Trophoblast cell (in vitro differentiated cells and primary cell): ENCODE measurements at regions not wholly inside any gene's neighbourhood (a gene's known extent, or its start where the extent isn't known, plus 50 kb on each side); places are given as distances from the start of the nearest gene placed in this dataset.

ENCODE experiments used
- DNase-seq, 2 donors: peaks; one replicate each; pipeline ENCODE4 v3.0.0-alpha.2; 2016
- H2AFZ ChIP-seq: 2 replicates; pipeline ENCODE4 v1.6.1; 2013; ENCODE audit warnings: low read length, moderate library complexity, mild to moderate bottlenecking; ENCODE audit not compliant: insufficient read depth, poor library complexity
- H2AK5ac ChIP-seq: 2 replicates; pipeline ENCODE4 v1.6.1; 2013; ENCODE audit warnings: mild to moderate bottlenecking, low read length
- H2BK120ac ChIP-seq: 2 replicates; pipeline ENCODE4 v1.6.1; 2013; ENCODE audit warnings: low read length, mild to moderate bottlenecking, moderate library complexity; ENCODE audit not compliant: insufficient read depth, poor library complexity
- H2BK12ac ChIP-seq: 2 replicates; pipeline ENCODE4 v1.6.1; 2013; ENCODE audit warnings: mild to moderate bottlenecking, low read length, moderate library complexity
- H2BK5ac ChIP-seq: 2 replicates; pipeline ENCODE4 v1.6.1; 2013; ENCODE audit warnings: low read length, low read depth, moderate library complexity, mild to moderate bottlenecking; ENCODE audit not compliant: poor library complexity
- H3K14ac ChIP-seq: 2 replicates; pipeline ENCODE4 v1.6.1; 2013; ENCODE audit warnings: mild to moderate bottlenecking, low read length
- H3K18ac ChIP-seq: 2 replicates; pipeline ENCODE4 v1.6.1; 2013; ENCODE audit warnings: mild to moderate bottlenecking, low read length
- H3K23ac ChIP-seq: 2 replicates; pipeline ENCODE4 v1.6.1; 2013; ENCODE audit warnings: low read length
- H3K27ac ChIP-seq: 2 replicates; pipeline ENCODE4 v1.5.1; 2013; ENCODE audit warnings: low read depth, mild to moderate bottlenecking, inconsistent platforms, low read length, moderate library complexity
- H3K27me3 ChIP-seq: 2 replicates; pipeline ENCODE4 v1.6.1; 2013; ENCODE audit warnings: inconsistent platforms, mild to moderate bottlenecking, low read length, moderate library complexity; ENCODE audit not compliant: insufficient read depth
- H3K36me3 ChIP-seq, 2 experiments: 1 replicate in 1 of 2; 2 replicates in 1 of 2; pipeline ENCODE4 v1.6.1; 2013; ENCODE audit warnings: low read length in 2 of 2, mild to moderate bottlenecking in 2 of 2, moderate library complexity in 1 of 2; ENCODE audit not compliant: insufficient read depth in 2 of 2, control insufficient read depth in 1 of 2
- H3K4ac ChIP-seq: 2 replicates; pipeline ENCODE4 v1.6.1; 2013; ENCODE audit warnings: low read depth, mild to moderate bottlenecking, low read length, moderate library complexity
- H3K4me1 ChIP-seq, 2 experiments: 1 replicate in 1 of 2; 2 replicates in 1 of 2; pipeline ENCODE4 v1.6.1; 2013; ENCODE audit warnings: low read length in 2 of 2, mild to moderate bottlenecking in 2 of 2, moderate library complexity in 1 of 2; ENCODE audit not compliant: insufficient read depth in 2 of 2, control insufficient read depth in 1 of 2
- H3K4me2 ChIP-seq: 2 replicates; pipeline ENCODE4 v1.6.1; 2013; ENCODE audit warnings: inconsistent platforms, mild to moderate bottlenecking, low read length, moderate library complexity
- H3K4me3 ChIP-seq: 2 replicates; pipeline ENCODE4 v1.5.1; 2013; ENCODE audit warnings: mild to moderate bottlenecking, low read depth, low read length, inconsistent platforms
- H3K79me1 ChIP-seq: one replicate; pipeline ENCODE4 v1.6.1; 2013; ENCODE audit warnings: low read length
- H3K79me2 ChIP-seq: 2 replicates; pipeline ENCODE4 v1.6.1; 2013; ENCODE audit warnings: low read length, mild to moderate bottlenecking; ENCODE audit not compliant: control insufficient read depth, insufficient read depth, poor library complexity
- H3K9ac ChIP-seq: 2 replicates; pipeline ENCODE4 v1.6.1; 2013; ENCODE audit warnings: mild to moderate bottlenecking, low read length
- H3K9me3 ChIP-seq: 2 replicates; pipeline ENCODE4 v1.6.1; 2013; ENCODE audit warnings: low read depth, mild to moderate bottlenecking, control low read depth, inconsistent platforms, low read length; ENCODE audit not compliant: insufficient read depth
- H4K12ac ChIP-seq: 2 replicates; pipeline ENCODE4 v1.6.1; 2013; ENCODE audit warnings: low read depth, mild to moderate bottlenecking, low read length, moderate library complexity
- H4K8ac ChIP-seq: 2 replicates; pipeline ENCODE4 v1.6.1; 2013; ENCODE audit warnings: low read depth, mild to moderate bottlenecking, low read length, moderate library complexity
- H4K91ac ChIP-seq: one replicate; pipeline ENCODE4 v1.6.1; 2013; ENCODE audit warnings: low read depth, mild to moderate bottlenecking, low read length, moderate library complexity
- WGBS: extraction: QIAGEN DNeasy Blood & Tissue Kit; methylation state at CpG from one replicate; pipeline ENCODE4 v1.1.7; 2013; ENCODE audit warnings: missing lambda C conversion rate; ENCODE audit not compliant: insufficient read length, insufficient coverage; ENCODE audit errors: extremely low coverage; 5-methylcytosine and 5-hydroxymethylcytosine counted together

DNA sequence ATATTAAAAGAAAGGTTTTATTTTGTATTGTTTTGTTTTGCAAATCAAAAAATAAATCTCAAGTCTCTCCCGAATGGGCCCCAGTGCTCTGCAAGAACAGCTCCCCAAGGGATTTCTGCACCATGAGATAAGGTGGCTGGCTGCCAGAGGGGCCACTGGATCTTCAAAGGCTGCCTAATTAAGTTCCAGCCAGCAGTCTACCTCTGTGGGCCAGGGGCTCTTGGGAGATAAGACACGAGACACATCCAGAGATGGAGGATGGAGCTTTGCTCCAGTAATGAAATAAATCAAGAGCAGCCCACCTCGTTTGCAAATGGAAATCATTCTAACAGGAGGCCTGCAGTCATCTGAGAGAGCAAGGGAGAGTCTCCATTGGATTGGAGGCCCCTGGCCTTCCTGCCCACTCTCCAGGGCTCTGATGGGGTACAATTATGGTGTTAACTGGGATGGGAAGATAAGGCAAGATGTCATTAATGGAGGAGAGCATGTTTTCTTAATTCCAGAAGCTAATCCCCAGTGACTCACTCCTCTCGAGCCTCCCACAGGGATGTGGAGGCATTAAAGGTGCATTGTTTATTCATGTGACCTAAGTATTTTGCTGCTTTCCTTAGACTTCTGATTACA, 155.2 kb upstream of the KAZN start:
- DNase-seq, result no peak
- Histone ChIP-seq H3K27me3 (no peaks in the 10 kb centered on the region), H4K91ac (no peak overlapping the region), H2AFZ (no peak overlapping the region), H4K8ac (no peak overlapping the region), H3K27ac (no peak overlapping the region), H2BK5ac (no peak overlapping the region), H3K4me1 (no peaks in the 10 kb centered on the region), H3K79me1 (no peaks in the 10 kb centered on the region), H2AK5ac (no peak overlapping the region), H3K4me2 (no peak overlapping the region), H3K18ac (no peak overlapping the region), H3K79me2 (no peaks in the 10 kb centered on the region), H2BK120ac (no peak overlapping the region), H4K12ac (no peak overlapping the region), H3K4me3 (no peak overlapping the region), H2BK12ac (no peak overlapping the region), H3K4ac (no peak overlapping the region), H3K9me3 (no peaks in the 10 kb centered on the region), H3K9ac (no peak overlapping the region), H3K23ac (no peak overlapping the region), H3K14ac (no peak overlapping the region), H3K36me3 (no peaks in the 10 kb centered on the region)
- WGBS, result no CpG with 5 or more reads among the region's 4 CpGs

DNA sequence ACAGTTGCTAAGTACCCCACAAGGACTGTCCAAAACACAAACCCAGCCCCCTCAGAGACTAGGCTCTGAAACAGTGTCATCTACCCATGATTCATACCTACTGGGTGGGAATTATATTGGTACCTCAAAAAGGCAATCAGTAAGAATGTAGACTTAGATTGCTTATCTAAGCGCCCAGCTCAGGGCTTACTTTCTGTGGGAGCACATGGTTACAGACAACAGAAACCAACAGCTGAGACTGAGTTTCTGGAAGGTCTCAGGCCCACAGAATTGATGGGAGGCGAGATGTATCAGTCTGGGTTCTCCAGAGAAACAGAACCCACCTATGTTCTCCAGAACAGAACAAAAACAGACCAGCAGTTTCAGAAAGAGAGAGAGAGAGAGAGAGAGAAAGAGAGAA, 147.3 kb upstream of the KAZN start:
- WGBS, result no CpG with 5 or more reads among the region's 2 CpGs
- no peak for DNase-seq
- no peak overlapping the region for H3K4me3 ChIP-seq
- no peak overlapping the region for H4K8ac ChIP-seq
- H3K4me1 ChIP-seq, result no peaks in the 10 kb centered on the region
- no peak overlapping the region for H4K91ac ChIP-seq
- no peak overlapping the region for H3K18ac ChIP-seq
- H3K4ac ChIP-seq, result no peak overlapping the region
- no peaks in the 10 kb centered on the region for H3K79me1 ChIP-seq
- H2BK120ac ChIP-seq, result no peak overlapping the region
- H3K4me2 ChIP-seq, result no peak overlapping the region
- no peak overlapping the region for H2BK12ac ChIP-seq
- no peak overlapping the region for H4K12ac ChIP-seq
- no peak overlapping the region for H3K9ac ChIP-seq
- no peak overlapping the region for H2BK5ac ChIP-seq
- H2AFZ ChIP-seq, result no peak overlapping the region
- H3K23ac ChIP-seq, result no peak overlapping the region
- H2AK5ac ChIP-seq, result no peak overlapping the region
- H3K79me2 ChIP-seq, result no peaks in the 10 kb centered on the region
- H3K27me3 ChIP-seq, result no peaks in the 10 kb centered on the region
- H3K36me3 ChIP-seq, result no peaks in the 10 kb centered on the region
- H3K14ac ChIP-seq, result no peak overlapping the region
- H3K27ac ChIP-seq, result no peak overlapping the region
- H3K9me3 ChIP-seq, result no peaks in the 10 kb centered on the region

DNA sequence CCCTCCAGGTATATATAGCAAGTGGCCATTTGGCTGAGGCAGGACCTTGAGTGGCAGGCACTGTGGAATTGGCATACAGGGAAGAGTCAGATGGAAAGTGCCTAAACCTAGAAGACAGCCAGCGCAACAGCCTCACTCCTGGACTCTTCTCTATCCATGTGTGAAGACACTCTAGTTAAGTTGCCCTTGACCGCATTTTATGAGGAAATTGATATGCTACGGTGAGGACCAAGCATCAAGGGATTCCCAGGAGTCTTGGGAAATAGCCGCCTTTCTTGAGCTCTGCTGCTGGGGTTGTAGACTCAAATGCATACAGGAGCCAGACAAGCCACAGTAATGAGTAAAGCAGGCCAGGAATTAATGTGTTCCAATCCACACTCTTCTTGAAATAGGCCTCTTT, 145.9 kb upstream of the KAZN start:
- H3K4me3 ChIP-seq, result no peak overlapping the region
- H3K79me2 ChIP-seq, result no peaks in the 10 kb centered on the region
- peak; percentile 7 to 35 for DNase-seq
- no peak overlapping the region for H2BK5ac ChIP-seq
- no peak overlapping the region for H2BK12ac ChIP-seq
- H4K8ac ChIP-seq, result no peak overlapping the region
- no peak overlapping the region for H3K14ac ChIP-seq
- H3K27me3 ChIP-seq, result no peaks in the 10 kb centered on the region
- WGBS, result no CpG with 5 or more reads among the region's 4 CpGs
- H3K4me2 ChIP-seq, result no peak overlapping the region
- H2AK5ac ChIP-seq, result no peak overlapping the region
- no peak overlapping the region for H3K23ac ChIP-seq
- no peak overlapping the region for H3K9ac ChIP-seq
- H4K91ac ChIP-seq, result no peak overlapping the region
- H3K79me1 ChIP-seq, result no peaks in the 10 kb centered on the region
- no peaks in the 10 kb centered on the region for H3K9me3 ChIP-seq
- H3K4me1 ChIP-seq, result no peaks in the 10 kb centered on the region
- no peak overlapping the region for H3K27ac ChIP-seq
- H2BK120ac ChIP-seq, result no peak overlapping the region
- no peak overlapping the region for H2AFZ ChIP-seq
- H3K18ac ChIP-seq, result no peak overlapping the region
- H4K12ac ChIP-seq, result no peak overlapping the region
- H3K36me3 ChIP-seq, result no peaks in the 10 kb centered on the region
- no peak overlapping the region for H3K4ac ChIP-seq

DNA sequence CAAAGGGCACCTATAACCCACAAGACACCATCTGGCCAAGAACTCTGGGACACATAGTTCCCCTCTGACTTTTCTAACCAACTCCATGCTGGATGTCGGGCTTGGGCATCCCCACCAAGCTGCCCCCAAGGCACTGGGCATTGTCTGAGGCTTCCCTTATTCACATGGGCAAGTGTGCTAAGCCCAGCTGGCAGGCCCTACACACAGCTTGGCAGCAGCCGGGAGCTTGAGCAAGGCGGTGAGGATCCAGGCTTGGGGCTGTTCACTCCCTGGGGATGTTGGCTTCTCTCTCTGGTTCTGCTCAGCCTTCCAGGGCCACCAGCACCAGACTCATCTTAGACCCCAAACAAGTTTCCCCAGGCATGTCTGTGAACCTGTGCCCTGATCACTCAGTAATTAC, 138.3 kb upstream of the KAZN start:
- H3K4me2 ChIP-seq, result no peak overlapping the region
- no peak overlapping the region for H2BK12ac ChIP-seq
- H3K14ac ChIP-seq, result no peak overlapping the region
- peaks cover 3% of the 10 kb centered on the region for H3K9me3 ChIP-seq
- H4K12ac ChIP-seq, result no peak overlapping the region
- H3K36me3 ChIP-seq, result no peaks in the 10 kb centered on the region
- no peak overlapping the region for H2AFZ ChIP-seq
- no peak overlapping the region for H4K8ac ChIP-seq
- no peaks in the 10 kb centered on the region for H3K79me1 ChIP-seq
- no peaks in the 10 kb centered on the region for H3K79me2 ChIP-seq
- no peak overlapping the region for H3K4ac ChIP-seq
- no peak overlapping the region for H3K27ac ChIP-seq
- no peak overlapping the region for H3K18ac ChIP-seq
- DNase-seq, result no peak
- no peak overlapping the region for H4K91ac ChIP-seq
- H3K4me1 ChIP-seq, result no peaks in the 10 kb centered on the region
- H3K9ac ChIP-seq, result no peak overlapping the region
- WGBS, result no CpG with 5 or more reads among the region's 3 CpGs
- no peaks in the 10 kb centered on the region for H3K27me3 ChIP-seq
- H2BK120ac ChIP-seq, result no peak overlapping the region
- no peak overlapping the region for H3K23ac ChIP-seq
- H2BK5ac ChIP-seq, result no peak overlapping the region
- H2AK5ac ChIP-seq, result no peak overlapping the region
- H3K4me3 ChIP-seq, result no peak overlapping the region
